OCI-LY7 (cell line): ENCODE measurements at regions not wholly inside any gene's neighbourhood (a gene's known extent, or its start where the extent isn't known, plus 50 kb on each side); places are given as distances from the start of the nearest gene placed in this dataset.

Experiments
- BruUV-seq: library from RNA; stranded (reverse); fragments of 400-500 nt; replicated peaks from 2 replicates; lab custom pipeline; 2021; lab: Mats Ljungman, UMichigan
- CTCF ChIA-PET: fragments of 300-600 bp; sonication (Branson Sonifier 250); formaldehyde crosslinking; loops from one replicate; lab custom pipeline; 2022; ENCODE audit warnings: antibody characterized with exemption; ENCODE audit not compliant: unreplicated experiment; lab: Charles Lee
- POLR2A ChIA-PET: fragments of 300-600 bp; sonication (Branson Sonifier 250); formaldehyde crosslinking; loops from one replicate; lab custom pipeline; 2022; ENCODE audit warnings: antibody characterized with exemption; lab: Charles Lee
- DNase-seq: peaks from one replicate; pipeline ENCODE4 v3.0.0-alpha.2; 2015; ENCODE audit warnings: low spot score
- H2AFZ ChIP-seq: fragments of 200-600 bp; sonication (generic), shearing (Covaris generic); 2 replicates; pipeline ENCODE4 v1.6.1; 2014; ENCODE audit warnings: mild to moderate bottlenecking, antibody characterized with exemption, low read length, moderate library complexity
- H3K27ac ChIP-seq: fragments of 200-600 bp; sonication (generic); 2 replicates; pipeline ENCODE4 v1.5.1; 2014; ENCODE audit warnings: mixed run types, low read depth, mild to moderate bottlenecking, moderate library complexity, low read length, inconsistent platforms; ENCODE audit not compliant: poor library complexity, severe bottlenecking
- H3K36me3 ChIP-seq: fragments of 200-600 bp; sonication (generic); 2 replicates; pipeline ENCODE4 v1.6.1; 2014; ENCODE audit warnings: mild to moderate bottlenecking, antibody characterized with exemption, low read length, moderate library complexity, mixed read lengths; ENCODE audit not compliant: insufficient read depth
- H3K4me1 ChIP-seq: fragments of 200-600 bp; sonication (generic); 2 replicates; pipeline ENCODE4 v1.5.1; 2014; ENCODE audit warnings: mild to moderate bottlenecking, low read length; ENCODE audit not compliant: insufficient read depth, poor library complexity, severe bottlenecking
- H3K4me2 ChIP-seq: fragments of 200-600 bp; sonication (generic); 2 replicates; pipeline ENCODE4 v1.6.1; 2014; ENCODE audit warnings: mild to moderate bottlenecking, low read length
- H3K4me3 ChIP-seq: fragments of 200-600 bp; sonication (generic); 2 replicates; pipeline ENCODE4 v1.5.1; 2014; ENCODE audit warnings: mild to moderate bottlenecking, low read depth, low read length; ENCODE audit not compliant: poor library complexity, severe bottlenecking
- H3K79me2 ChIP-seq: fragments of 200-600 bp; sonication (generic); 2 replicates; pipeline ENCODE4 v1.6.1; 2016; ENCODE audit warnings: low read depth, mild to moderate bottlenecking, low read length, moderate library complexity, mixed read lengths; ENCODE audit not compliant: insufficient read depth
- H3K9me2 ChIP-seq: fragments of 200-600 bp; sonication (generic); 2 replicates; pipeline ENCODE4 v1.6.1; 2016; ENCODE audit warnings: mild to moderate bottlenecking, low read length, mixed read lengths; ENCODE audit not compliant: insufficient read depth
- H3K9me3 ChIP-seq: fragments of 200-600 bp; sonication (generic); 2 replicates; pipeline ENCODE4 v1.6.1; 2014; ENCODE audit warnings: mild to moderate bottlenecking, mixed run types, low read length, mixed read lengths
- H4K20me1 ChIP-seq: fragments of 200-600 bp; sonication (generic); 2 replicates; pipeline ENCODE4 v1.6.1; 2014; ENCODE audit warnings: mild to moderate bottlenecking, antibody characterized with exemption, low read length, moderate library complexity, mixed read lengths; ENCODE audit not compliant: insufficient read depth
- EZH2phosphoT487 ChIP-seq: fragments of 200-600 bp; sonication (generic); IDR thresholded peaks from 2 replicates; pipeline ENCODE4 v1.6.1; 2018; ENCODE audit warnings: low read depth, borderline replicate concordance, mild to moderate bottlenecking, mixed run types, antibody characterized with exemption, low read length, moderate library complexity, mixed read lengths
- intact Hi-C: fragments of 100-400 bp; cut with micrococcal nuclease; formaldehyde crosslinking; loops from one replicate; pipeline ENCODE4 v1.10.0; 2022; ENCODE audit not compliant: unreplicated experiment
- TF ChIP-seq, protein P1 (sequence below): fragments of 200-600 bp; sonication (generic); conservative IDR thresholded peaks from 2 replicates; pipeline ENCODE4 v1.5.1; 2014; ENCODE audit warnings: mild to moderate bottlenecking, antibody characterized with exemption, low read length, moderate library complexity, mixed read lengths

DNA sequence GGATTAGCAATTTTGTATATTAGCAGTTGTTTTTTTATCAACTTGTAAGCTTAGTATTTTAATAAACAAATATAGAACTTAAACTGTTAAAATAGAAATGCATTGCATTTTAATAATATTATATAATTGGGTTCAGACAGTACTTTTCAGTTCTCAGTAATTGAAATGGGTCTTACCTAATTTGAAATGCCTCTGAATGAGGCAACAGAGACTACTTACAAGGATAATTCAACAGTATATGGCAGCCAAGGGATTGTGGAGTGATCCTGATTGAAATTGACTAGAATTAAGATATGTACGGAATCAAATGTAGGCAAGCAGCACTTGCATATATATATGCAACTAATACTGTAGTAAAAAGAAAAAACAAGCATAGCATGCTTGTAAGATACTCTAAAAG lies 1503.9 kb upstream of the MIR17HG start:
- H3K36me3 ChIP-seq = no peaks in the 10 kb centered on the region
- ChIA-PET CTCF (no interaction called here), POLR2A (interaction anchor here (0.6 to 1.5 kb wide), 5 partner anchors 12 to 1084 kb away, joined by 3 to 5 read pairs (median 3); no protein-coding TSS in a partner anchor)
- H3K4me2 ChIP-seq = no peak overlapping the region
- no peaks in the 10 kb centered on the region for H4K20me1 ChIP-seq
- no peak for DNase-seq
- intact Hi-C loops = no loop called here
- TF ChIP-seq, protein P1, sequence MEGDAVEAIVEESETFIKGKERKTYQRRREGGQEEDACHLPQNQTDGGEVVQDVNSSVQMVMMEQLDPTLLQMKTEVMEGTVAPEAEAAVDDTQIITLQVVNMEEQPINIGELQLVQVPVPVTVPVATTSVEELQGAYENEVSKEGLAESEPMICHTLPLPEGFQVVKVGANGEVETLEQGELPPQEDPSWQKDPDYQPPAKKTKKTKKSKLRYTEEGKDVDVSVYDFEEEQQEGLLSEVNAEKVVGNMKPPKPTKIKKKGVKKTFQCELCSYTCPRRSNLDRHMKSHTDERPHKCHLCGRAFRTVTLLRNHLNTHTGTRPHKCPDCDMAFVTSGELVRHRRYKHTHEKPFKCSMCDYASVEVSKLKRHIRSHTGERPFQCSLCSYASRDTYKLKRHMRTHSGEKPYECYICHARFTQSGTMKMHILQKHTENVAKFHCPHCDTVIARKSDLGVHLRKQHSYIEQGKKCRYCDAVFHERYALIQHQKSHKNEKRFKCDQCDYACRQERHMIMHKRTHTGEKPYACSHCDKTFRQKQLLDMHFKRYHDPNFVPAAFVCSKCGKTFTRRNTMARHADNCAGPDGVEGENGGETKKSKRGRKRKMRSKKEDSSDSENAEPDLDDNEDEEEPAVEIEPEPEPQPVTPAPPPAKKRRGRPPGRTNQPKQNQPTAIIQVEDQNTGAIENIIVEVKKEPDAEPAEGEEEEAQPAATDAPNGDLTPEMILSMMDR = no peak
- TF ChIP-seq EZH2phosphoT487 = no peak
- BruUV-seq = no TSS peak
- H3K4me1 ChIP-seq = no peaks in the 10 kb centered on the region
- no peak overlapping the region for H3K27ac ChIP-seq
- peaks cover 18% of the 10 kb centered on the region for H3K9me3 ChIP-seq
- no peaks in the 10 kb centered on the region for H3K9me2 ChIP-seq
- no peak overlapping the region for H2AFZ ChIP-seq
- no peaks in the 10 kb centered on the region for H3K79me2 ChIP-seq
- no peak overlapping the region for H3K4me3 ChIP-seq

DNA sequence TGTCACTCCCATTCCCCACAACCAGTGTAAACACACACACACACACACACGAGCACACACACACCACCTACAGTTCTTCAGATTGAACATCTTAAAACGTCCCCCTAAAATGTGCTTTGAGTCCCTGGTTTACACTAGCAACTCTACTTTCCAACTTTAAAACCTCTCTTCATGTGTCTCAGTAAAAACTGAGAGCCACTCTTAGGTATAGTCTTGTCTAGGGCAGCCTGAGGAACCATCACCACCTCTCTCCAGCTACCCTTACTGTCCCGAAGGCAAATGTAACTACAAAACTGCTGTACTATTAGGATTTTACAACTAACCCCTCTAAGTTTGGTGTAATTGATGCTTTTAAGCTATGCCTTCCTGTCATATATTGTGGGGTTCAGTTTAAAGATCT lies 1501.6 kb upstream of the MIR17HG start:
- no peak overlapping the region for H3K4me2 ChIP-seq
- no peak for DNase-seq
- no peak overlapping the region for H3K4me3 ChIP-seq
- H3K79me2 ChIP-seq = no peaks in the 10 kb centered on the region
- intact Hi-C loops = no loop called here
- H3K36me3 ChIP-seq = no peaks in the 10 kb centered on the region
- peaks cover 29% of the 10 kb centered on the region for H3K9me3 ChIP-seq
- no peaks in the 10 kb centered on the region for H3K9me2 ChIP-seq
- no peak overlapping the region for H2AFZ ChIP-seq
- H3K27ac ChIP-seq = no peak overlapping the region
- CTCF ChIA-PET = no interaction called here
- no peaks in the 10 kb centered on the region for H3K4me1 ChIP-seq
- TF ChIP-seq, protein P1 = no peak
- TF ChIP-seq EZH2phosphoT487 = no peak
- POLR2A ChIA-PET = interaction anchor here (1.8 kb wide), 1 partner anchor 50 kb away, joined by 4 read pairs; no protein-coding TSS in a partner anchor
- no TSS peak for BruUV-seq
- H4K20me1 ChIP-seq = no peaks in the 10 kb centered on the region

DNA sequence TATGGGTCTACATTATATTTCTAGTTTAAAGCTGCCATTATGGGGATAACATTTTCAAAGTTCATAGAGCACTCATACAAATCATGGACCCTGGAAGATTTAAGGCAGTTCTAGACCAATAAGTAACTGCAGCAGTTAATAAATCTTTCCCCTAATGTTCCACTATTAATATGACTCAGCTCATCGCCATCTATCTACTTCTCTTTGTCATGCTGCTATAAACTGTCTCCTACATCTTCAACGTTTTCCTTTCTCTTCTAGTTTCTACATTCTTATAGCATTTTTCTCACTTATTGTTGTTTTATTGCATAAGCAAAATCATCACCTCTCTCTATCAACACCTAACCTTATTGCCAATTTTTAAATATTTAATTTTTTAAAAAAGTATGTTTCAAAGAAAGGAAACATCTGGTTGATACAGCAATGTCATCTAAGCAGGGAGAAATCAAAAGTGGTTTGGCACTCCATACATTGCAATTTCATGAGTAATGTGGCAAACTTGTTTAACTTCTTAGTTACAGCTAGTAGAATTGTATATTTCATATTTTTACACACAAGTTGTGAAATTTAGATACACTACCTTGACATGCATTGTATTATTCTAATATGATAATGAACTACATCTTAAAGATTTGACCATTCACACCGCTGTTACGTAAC lies 1500.4 kb upstream of the MIR17HG start:
- intact Hi-C loops = no loop called here
- no peak overlapping the region for H2AFZ ChIP-seq
- ChIA-PET POLR2A (interaction anchor here (1.3 to 1.8 kb wide), 2 partner anchors 11 to 49 kb away, joined by 3 to 4 read pairs; no protein-coding TSS in a partner anchor), CTCF (no interaction called here)
- H4K20me1 ChIP-seq = no peaks in the 10 kb centered on the region
- no peak overlapping the region for H3K4me3 ChIP-seq
- no peaks in the 10 kb centered on the region for H3K36me3 ChIP-seq
- no peak overlapping the region for H3K4me2 ChIP-seq
- peaks cover 34% of the 10 kb centered on the region for H3K9me3 ChIP-seq
- no peaks in the 10 kb centered on the region for H3K79me2 ChIP-seq
- H3K9me2 ChIP-seq = no peaks in the 10 kb centered on the region
- H3K4me1 ChIP-seq = no peaks in the 10 kb centered on the region
- DNase-seq = no peak
- TF ChIP-seq, protein P1 = no peak
- BruUV-seq = no TSS peak
- H3K27ac ChIP-seq = no peak overlapping the region
